K562 (cell line): ENCODE measurements at regions not wholly inside any gene's neighbourhood (a gene's known extent, or its start where the extent isn't known, plus 50 kb on each side); places are given as distances from the start of the nearest gene placed in this dataset.

Experiments used
- ATAC-seq: fragments of 200-7000 bp; cut with Tn5 transposase; 3 replicates; pipeline ENCODE4 v1.9.1; 2020; ENCODE audit warnings: moderate library complexity
- BruUV-seq: library from RNA; stranded (reverse); fragments of 400-500 nt; replicated peaks from 2 replicates; lab custom pipeline; 2021; lab: Mats Ljungman, UMichigan
- CTCF ChIA-PET: fragments of 300-600 bp; formaldehyde crosslinking; extraction: SDS; loops from one replicate; lab custom pipeline; 2021; ENCODE audit warnings: low intra/inter-chr PET ratio; lab: Yijun Ruan, JAX
- POLR2A ChIA-PET: fragments of 300-600, 350-650 bp; sonication (Branson Sonifier 250); formaldehyde crosslinking; extraction: SDS; loops from one replicate; lab custom pipeline; 2021; ENCODE audit warnings: antibody characterized with exemption, inconsistent platforms; lab: Yijun Ruan, JAX
- DNase-seq, 4 experiments: peaks; one replicate each; pipeline versions ENCODE4 v3.0.0 to v3.0.0-alpha.2; 2011 to 2018; ENCODE audit warnings: low spot score in 3 of 4, mixed read lengths in 3 of 4; ENCODE audit errors: extremely low read depth in 1 of 4
- FAIRE-seq: peaks from 2 replicates; lab custom pipeline; 2011; peaks lifted over from hg19 to GRCh38; lab: Jason Lieb, UNC
- H2AFZ ChIP-seq: 2 replicates; pipeline ENCODE4 v1.6.0; 2011; ENCODE audit warnings: low read depth, low read length, control low read depth, inconsistent platforms
- H3K27ac ChIP-seq: fragments of 200-600 bp; 3 replicates; pipeline ENCODE4 v1.8.0; 2011; ENCODE audit warnings: low read depth, mild to moderate bottlenecking, control low read depth, inconsistent platforms, low read length, moderate library complexity, mixed read lengths; ENCODE audit errors: extremely low read depth
- H3K27me3 ChIP-seq, 2 experiments: fragments of 300-600 bp in 1 of 2; 2 replicates in 1 of 2; 3 replicates in 1 of 2; pipeline versions ENCODE4 v1.6.0 to v1.8.0; 2011; ENCODE audit warnings: inconsistent platforms in 2 of 2, low read length in 2 of 2, mild to moderate bottlenecking in 1 of 2, mixed read lengths in 1 of 2, moderate library complexity in 1 of 2; ENCODE audit not compliant: control insufficient read depth in 2 of 2, insufficient read depth in 2 of 2
- H3K36me3 ChIP-seq: fragments of 300-600 bp; 3 replicates; pipeline ENCODE4 v1.8.0; 2011; ENCODE audit warnings: mild to moderate bottlenecking, low read length, inconsistent platforms; ENCODE audit not compliant: control insufficient read depth, insufficient read depth
- H3K4me1 ChIP-seq, 2 experiments: fragments of 200-600 bp in 1 of 2; replicated peaks in 1 of 2; 2 replicates in 1 of 2; 3 replicates in 1 of 2; pipeline versions ENCODE4 v1.5.1 to v1.8.0; 2011; ENCODE audit warnings: inconsistent platforms in 2 of 2, low read length in 2 of 2, mild to moderate bottlenecking in 1 of 2, mixed read lengths in 1 of 2, moderate library complexity in 1 of 2; ENCODE audit not compliant: control insufficient read depth in 2 of 2, insufficient read depth in 2 of 2
- H3K4me2 ChIP-seq: 2 replicates; pipeline ENCODE4 v1.6.1; 2011; ENCODE audit warnings: low read length, control low read depth, inconsistent platforms, mixed read lengths; ENCODE audit not compliant: insufficient read depth
- H3K4me3 ChIP-seq: fragments of 200-600 bp; sonication (generic), shearing (Covaris generic); 2 replicates; pipeline ENCODE4 v1.5.1; 2016; ENCODE audit warnings: control low read depth, inconsistent platforms
- H3K79me2 ChIP-seq: fragments of 200-600 bp; 3 replicates; pipeline ENCODE4 v1.8.0; 2011; ENCODE audit warnings: low read length, inconsistent platforms; ENCODE audit not compliant: control insufficient read depth, insufficient read depth
- H3K9ac ChIP-seq, 2 experiments: 2 replicates each; pipeline versions ENCODE4 v1.6.0 to v1.6.1; 2011; ENCODE audit warnings: low read depth in 2 of 2, low read length in 2 of 2, control low read depth in 1 of 2, inconsistent platforms in 1 of 2, mild to moderate bottlenecking in 1 of 2, mixed read lengths in 1 of 2; ENCODE audit not compliant: insufficient read depth in 1 of 2
- H3K9me1 ChIP-seq: one replicate; pipeline ENCODE4 v1.6.0; 2011; ENCODE audit warnings: inconsistent platforms, mild to moderate bottlenecking, low read length, moderate library complexity; ENCODE audit not compliant: control insufficient read depth, insufficient read depth
- H3K9me3 ChIP-seq: replicated peaks from 2 replicates; pipeline ENCODE4 v1.5.1; 2011; ENCODE audit warnings: low read depth, low read length, inconsistent platforms; ENCODE audit not compliant: control insufficient read depth, insufficient read depth
- H4K20me1 ChIP-seq: replicated peaks from 2 replicates; pipeline ENCODE4 v1.6.1; 2011; ENCODE audit warnings: low read length, inconsistent platforms, mixed read lengths; ENCODE audit not compliant: control insufficient read depth, insufficient read depth
- FOS ChIP-seq: IDR thresholded peaks from 3 replicates; pipeline ENCODE4 v1.6.1; 2011; ENCODE audit not compliant: insufficient read length; ENCODE audit errors: extremely low read depth
- HDAC6 ChIP-seq: IDR thresholded peaks from 2 replicates; pipeline ENCODE4 v1.6.1; 2012; ENCODE audit warnings: low read depth, mild to moderate bottlenecking, control low read depth, inconsistent platforms, low read length, moderate library complexity
- HINFP ChIP-seq: fragments of 450-650 bp; conservative IDR thresholded peaks from 2 replicates; pipeline ENCODE4 v1.6.1; 2016; ENCODE audit warnings: missing genetic modification characterization, low read depth, mild to moderate bottlenecking, control low read depth, missing compliant biosample characterization
- KDM4B ChIP-seq, 2 experiments: fragments of 450-650 bp in 1 of 2; sonication (generic) in 1 of 2; IDR thresholded peaks; 2 replicates each; pipeline ENCODE4 v1.6.1; 2016 to 2017; ENCODE audit warnings: borderline replicate concordance in 2 of 2, antibody characterized with exemption in 1 of 2, low read depth in 1 of 2, mild to moderate bottlenecking in 1 of 2
- MAX ChIP-seq: sonication (generic); formaldehyde crosslinking; IDR thresholded peaks from 2 replicates; pipeline ENCODE4 v1.9.0; 2022; ENCODE audit warnings: mild to moderate bottlenecking, missing genetic modification reagents
- NELFE ChIP-seq: IDR thresholded peaks from 2 replicates; pipeline ENCODE4 v1.6.1; 2011; ENCODE audit warnings: mild to moderate bottlenecking; ENCODE audit not compliant: insufficient read depth, insufficient read length
- NFATC3 ChIP-seq: fragments of 450-650 bp; IDR thresholded peaks from 2 replicates; pipeline ENCODE4 v1.6.1; 2017; ENCODE audit warnings: mild to moderate bottlenecking
- NFYB ChIP-seq: IDR thresholded peaks from 2 replicates; pipeline ENCODE4 v1.6.1; 2011; ENCODE audit warnings: mild to moderate bottlenecking, moderate library complexity; ENCODE audit not compliant: insufficient read length; ENCODE audit errors: extremely low read depth
- NR0B1 ChIP-seq: fragments of 450-650 bp; IDR thresholded peaks from one replicate; pipeline ENCODE4 v1.6.1; 2018; ENCODE audit warnings: mild to moderate bottlenecking, moderate library complexity; ENCODE audit not compliant: partially characterized antibody
- PHB ChIP-seq: fragments of 250-450 bp; sonication (Bioruptor Pico); IDR thresholded peaks from 2 replicates; pipeline ENCODE4 v1.5.0; 2021
- RNF2 ChIP-seq: sonication (generic); IDR thresholded peaks from 2 replicates; pipeline ENCODE4 v1.6.1; 2016
- SREBF1 ChIP-seq: fragments of 150-350 bp; IDR thresholded peaks from 2 replicates; pipeline ENCODE4 v1.6.1; 2014; ENCODE audit warnings: antibody characterized with exemption, low read depth, low read length, borderline replicate concordance
- STAT6 ChIP-seq: sonication (generic); formaldehyde crosslinking; IDR thresholded peaks from 2 replicates; pipeline ENCODE4 v1.8.1; 2023; ENCODE audit warnings: mild to moderate bottlenecking, missing genetic modification reagents
- YY1 ChIP-seq, 3 experiments: IDR thresholded peaks; 2 replicates each; pipeline ENCODE4 v1.6.1; 2011; ENCODE audit warnings: low read length in 2 of 3, mild to moderate bottlenecking in 2 of 3, moderate library complexity in 2 of 3, borderline replicate concordance in 1 of 3, control low read depth in 1 of 3, low read depth in 1 of 3; ENCODE audit not compliant: insufficient read depth in 3 of 3, insufficient replicate concordance in 2 of 3, control insufficient read depth in 1 of 3, insufficient read length in 1 of 3; ENCODE audit errors: extremely low read depth in 1 of 3
- WGBS: fragments of 100-300 bp; shearing (Covaris generic); methylation state at CpG from one replicate; pipeline ENCODE4 v1.1.6; 2016; ENCODE audit warnings: low coverage, mixed read lengths; ENCODE audit not compliant: insufficient coverage; ENCODE audit errors: missing lambda C conversion rate; 5-methylcytosine and 5-hydroxymethylcytosine counted together
- in situ Hi-C: fragments of 300-500 bp; cut with MboI; formaldehyde crosslinking; loops from 4 replicates; pipeline ENCODE4 v1.15.0; 2018; ENCODE audit warnings: inconsistent platforms, mixed read lengths
- intact Hi-C: fragments of 100-400 bp; cut with micrococcal nuclease; formaldehyde crosslinking; loops from 2 replicates; pipeline ENCODE4 v1.14.2; 2022
- TF ChIP-seq, protein P1 (sequence below), 2 experiments: fragments of 450-650 bp in 1 of 2; sonication (generic) in 1 of 2; formaldehyde crosslinking; conservative IDR thresholded peaks; 2 replicates each; pipeline versions ENCODE4 v1.4.0 to v1.8.1; 2020 to 2022; ENCODE audit warnings: mild to moderate bottlenecking in 1 of 2, missing genetic modification reagents in 1 of 2

DNA sequence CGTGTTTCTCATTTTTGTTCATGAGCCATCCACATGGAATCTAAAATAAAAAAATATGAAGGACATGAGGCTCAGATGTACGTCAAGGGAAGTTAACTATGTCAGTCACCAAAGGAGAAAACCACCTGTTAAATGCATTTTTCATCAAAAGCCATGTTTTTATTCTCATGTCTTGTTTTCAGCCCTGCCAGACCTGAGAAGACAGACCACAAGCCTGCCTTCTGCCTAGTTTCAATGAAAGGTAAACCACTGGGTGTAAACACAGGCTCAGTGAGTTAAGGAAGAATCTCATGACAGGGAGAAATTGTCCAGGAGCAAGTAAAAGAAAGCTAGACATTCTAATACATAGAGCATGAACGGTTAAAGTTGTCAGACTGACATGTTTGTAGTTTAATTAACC lies 52.3 kb upstream of the TNIP3 start:
- no peak overlapping the region for H3K4me2 ChIP-seq
- TF ChIP-seq KDM4B (IDR thresholded peaks at IDR 0.05; ENCODE audit: borderline replicate concordance in 2 of 2, low read depth in 1 of 2) (no peak), NR0B1 (no peak), FOS (no peak), HDAC6 (no peak), NFATC3 (no peak), HINFP (tag) (no peak), YY1 (IDR thresholded peaks at IDR 0.05; ENCODE audit: borderline replicate concordance in 1 of 3, control insufficient read depth in 1 of 3, extremely low read depth in 1 of 3, insufficient read depth in 3 of 3, insufficient read length in 1 of 3, insufficient replicate concordance in 2 of 3, low read depth in 1 of 3, low read length in 2 of 3) (no peak), MAX (CRISPR knock-in tag) (no peak), NFYB (no peak), NELFE (no peak), RNF2 (no peak), PHB (CRISPR knock-in tag) (no peak), STAT6 (CRISPR knock-in tag) (no peak), SREBF1 (no peak)
- TF ChIP-seq, protein P1, sequence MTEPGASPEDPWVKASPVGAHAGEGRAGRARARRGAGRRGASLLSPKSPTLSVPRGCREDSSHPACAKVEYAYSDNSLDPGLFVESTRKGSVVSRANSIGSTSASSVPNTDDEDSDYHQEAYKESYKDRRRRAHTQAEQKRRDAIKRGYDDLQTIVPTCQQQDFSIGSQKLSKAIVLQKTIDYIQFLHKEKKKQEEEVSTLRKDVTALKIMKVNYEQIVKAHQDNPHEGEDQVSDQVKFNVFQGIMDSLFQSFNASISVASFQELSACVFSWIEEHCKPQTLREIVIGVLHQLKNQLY (CRISPR knock-in tag; conservative IDR thresholded peaks at IDR 0.05) = no peak
- FAIRE-seq = no peak
- 0% methylated on average over 3 of the region's 3 CpGs for WGBS
- intact Hi-C loops (no loop called here), in situ Hi-C loops (no loop called here)
- H3K79me2 ChIP-seq = no peaks in the 10 kb centered on the region
- H3K27me3 ChIP-seq = no peaks in the 10 kb centered on the region
- no peak overlapping the region for H3K9ac ChIP-seq
- H3K9me1 ChIP-seq = no peaks in the 10 kb centered on the region
- no peaks in the 10 kb centered on the region; the same call in 1 of the 2 replicates for H3K9me3 ChIP-seq
- no peaks in the 10 kb centered on the region for H4K20me1 ChIP-seq
- no peak overlapping the region for H3K27ac ChIP-seq
- H3K4me1 ChIP-seq = no peaks in the 10 kb centered on the region
- H3K4me3 ChIP-seq = no peak overlapping the region
- ChIA-PET CTCF (no interaction called here), POLR2A (no interaction called here)
- H2AFZ ChIP-seq = no peak overlapping the region
- no peak for DNase-seq
- no peak for ATAC-seq
- H3K36me3 ChIP-seq = no peaks in the 10 kb centered on the region
- BruUV-seq = no TSS peak
